Cerebellar cortex (tissue), 1 donor: ENCODE measurements at regions not wholly inside any gene's neighbourhood (a gene's known extent, or its start where the extent isn't known, plus 50 kb on each side); places are given as distances from the start of the nearest gene placed in this dataset.
A peak's percentile ranks its signal among the peaks of the same experiment; 100 is the strongest.

ENCODE experiments used
- DNase-seq: peaks from one replicate; pipeline ENCODE4 v3.0.0-alpha.2; 2015; ENCODE audit warnings: low spot score

DNA sequence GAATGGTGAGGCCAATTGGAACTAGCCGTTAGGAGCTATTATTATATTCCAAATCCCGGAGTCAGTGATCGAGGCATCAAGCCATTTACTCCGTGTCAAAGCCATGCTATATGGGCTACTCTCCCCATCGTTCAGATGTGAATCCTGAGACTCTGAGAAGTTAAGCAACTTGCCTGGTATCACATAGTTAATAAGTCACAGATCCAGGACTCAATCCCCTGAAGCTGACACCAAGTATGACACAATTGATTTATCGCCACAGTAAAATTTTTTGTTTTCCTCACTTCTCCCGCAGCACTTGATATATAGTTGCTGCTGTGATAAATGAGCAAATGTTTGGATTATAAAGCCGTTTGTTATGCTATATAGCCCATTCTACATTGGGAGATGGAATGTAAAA lies 50.8 kb upstream of the TSHZ2 start:
- DNase-seq: no peak

DNA sequence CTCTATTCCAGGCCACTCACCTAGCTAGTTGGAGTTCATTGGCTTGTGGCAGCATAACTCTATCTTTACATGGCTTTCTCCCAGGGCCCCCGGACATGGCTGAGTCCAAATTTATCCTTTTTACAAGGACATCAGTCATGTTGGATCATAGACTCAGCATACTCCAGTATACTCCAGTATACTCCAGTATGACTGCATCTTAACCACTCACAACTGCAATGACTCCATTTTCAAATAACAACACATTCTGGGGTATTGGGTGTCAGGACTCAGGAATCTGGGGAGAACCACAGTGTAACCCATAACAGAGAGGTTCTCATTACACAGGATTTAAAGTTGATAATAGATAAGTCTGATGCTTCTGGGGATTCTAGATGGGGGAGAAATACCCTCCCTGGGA lies 53.8 kb upstream of the TSHZ2 start:
- no peak for DNase-seq

DNA sequence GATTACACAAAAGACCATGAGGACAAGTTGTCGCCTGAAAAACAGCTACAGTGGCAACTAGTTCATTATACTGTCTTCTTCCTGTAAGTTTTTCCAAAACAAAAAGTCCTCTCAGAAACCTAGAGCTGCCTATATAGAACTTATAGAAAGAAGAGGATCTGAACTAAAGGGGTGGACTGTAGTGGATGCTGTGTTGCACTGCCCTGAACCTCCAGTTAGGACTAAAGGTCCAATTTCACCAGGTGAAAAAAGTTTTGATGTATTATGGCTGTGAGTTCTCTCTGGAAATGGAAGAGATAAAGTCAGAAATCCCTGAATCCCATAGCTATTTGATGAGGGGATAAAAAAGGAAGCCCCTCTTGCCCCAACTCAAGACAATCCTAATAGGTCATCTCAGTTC lies 56.6 kb upstream of the TSHZ2 start:
- DNase-seq: no peak

DNA sequence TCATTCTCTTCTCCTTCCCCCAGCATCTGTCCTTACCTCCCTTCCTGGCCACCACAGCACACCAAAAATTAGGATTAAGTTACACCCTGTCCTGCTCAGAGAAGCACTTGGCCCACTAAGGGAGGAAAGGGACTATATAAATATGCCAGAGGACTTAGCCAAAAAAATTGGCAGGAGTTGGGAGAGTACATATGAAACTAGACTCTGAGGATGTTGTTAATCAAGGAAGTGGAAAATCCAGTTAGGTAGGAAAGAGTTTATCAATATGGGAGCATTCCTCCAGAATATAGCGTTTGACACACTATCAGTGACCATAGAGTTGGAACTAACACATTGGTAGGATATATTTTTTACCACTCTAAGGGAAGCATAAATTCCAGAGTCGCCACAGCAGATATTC lies 57.3 kb upstream of the TSHZ2 start:
- DNase-seq: no peak

GRCh38 chr20:52913650-52914387 lies 58.3 kb upstream of the TSHZ2 start:
- no peak for DNase-seq

DNA sequence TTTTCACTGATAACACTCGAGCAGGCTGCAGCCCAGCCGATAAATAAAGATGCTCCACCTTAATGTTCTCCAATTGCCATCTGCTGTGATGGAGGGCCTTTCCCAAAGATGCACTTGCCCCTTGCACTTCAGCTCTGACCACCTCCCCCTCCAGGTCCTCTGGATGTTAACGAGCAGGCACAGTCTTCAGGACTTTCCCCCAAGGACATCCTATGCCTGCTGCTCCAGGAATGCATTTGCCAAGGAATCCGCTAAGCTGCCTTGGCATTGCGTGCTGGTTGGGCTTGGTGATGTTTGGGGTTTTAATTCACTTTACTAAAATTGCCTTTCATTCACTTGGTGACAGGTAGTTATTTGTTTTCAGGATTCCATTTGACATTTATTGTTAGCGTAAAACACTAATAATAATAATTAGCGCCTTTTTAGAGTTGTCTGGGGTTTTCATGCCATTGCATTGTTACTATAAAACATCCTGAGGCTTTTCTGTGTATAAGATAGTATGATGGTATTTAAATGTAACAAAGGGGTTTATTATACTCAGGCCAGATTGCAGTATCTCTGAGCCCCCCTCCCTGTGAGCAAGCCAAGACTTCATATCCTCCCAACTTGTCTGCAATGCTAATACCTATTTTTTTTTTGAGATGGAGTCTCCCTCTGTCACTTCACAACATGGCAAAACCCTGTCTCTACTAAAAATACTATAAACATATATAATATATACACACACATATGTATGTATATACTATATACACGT lies 66.7 kb upstream of the TSHZ2 start:
- DNase-seq: no peak

GRCh38 chr20:52904837-52905236 lies 67.3 kb upstream of the TSHZ2 start:
- no peak for DNase-seq

DNA sequence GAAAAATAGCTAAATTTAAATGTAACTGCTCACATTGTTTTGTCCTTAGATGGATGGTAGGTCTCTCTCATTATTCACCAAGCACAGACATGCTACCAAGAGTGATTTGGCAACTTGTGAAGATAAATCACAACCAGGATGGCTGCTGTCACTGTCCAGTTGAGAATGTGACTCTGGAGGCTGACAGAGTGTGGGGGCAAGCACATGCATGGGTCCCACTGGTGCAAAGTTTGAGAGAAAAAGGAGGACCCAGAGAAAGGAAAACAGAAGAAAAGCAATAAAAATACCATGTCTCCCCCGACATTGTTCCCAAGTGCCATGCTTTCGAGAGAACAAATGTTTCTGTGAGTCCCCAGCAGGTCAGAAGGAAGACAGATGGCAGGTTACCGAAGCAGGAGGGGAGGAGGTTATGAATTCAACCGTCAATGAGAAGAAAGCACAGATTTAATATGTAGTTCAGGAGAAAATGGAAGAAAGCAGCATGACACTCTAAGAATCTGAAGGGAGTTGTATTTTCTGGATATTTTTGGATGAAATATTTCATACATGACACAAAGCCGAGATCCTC lies 73.0 kb upstream of the TSHZ2 start:
- DNase-seq: peak; percentile 68

DNA sequence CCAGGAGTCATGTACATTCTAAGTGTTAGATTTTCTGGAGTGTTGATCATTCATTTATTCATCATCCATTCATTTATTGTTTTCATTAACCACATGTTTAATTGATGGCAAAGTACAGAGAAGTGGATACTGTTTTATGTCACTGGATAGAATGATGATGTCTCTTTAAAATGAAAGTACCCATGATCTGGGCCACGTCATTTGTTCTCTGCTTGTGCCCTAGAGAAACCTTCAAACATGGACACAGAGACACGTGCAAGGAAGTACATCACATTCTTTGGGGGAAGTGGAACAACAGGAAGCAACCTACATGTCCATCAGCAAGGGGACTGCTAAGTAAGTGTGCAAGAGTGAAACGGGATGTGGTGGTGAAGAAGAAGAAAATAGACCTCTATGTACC lies 75.8 kb upstream of the TSHZ2 start:
- no peak for DNase-seq

- no peak for DNase-seq
Measured at GRCh38 chr20:52895701-52896100, 76.5 kb upstream of the TSHZ2 start.

- no peak for DNase-seq
Measured at GRCh38 chr20:52895235-52895634, 76.9 kb upstream of the TSHZ2 start.

GRCh38 chr20:52893498-52893897 lies 78.7 kb upstream of the TSHZ2 start:
- DNase-seq: no peak

GRCh38 chr20:52892023-52892422 lies 80.1 kb upstream of the TSHZ2 start:
- DNase-seq: no peak

DNA sequence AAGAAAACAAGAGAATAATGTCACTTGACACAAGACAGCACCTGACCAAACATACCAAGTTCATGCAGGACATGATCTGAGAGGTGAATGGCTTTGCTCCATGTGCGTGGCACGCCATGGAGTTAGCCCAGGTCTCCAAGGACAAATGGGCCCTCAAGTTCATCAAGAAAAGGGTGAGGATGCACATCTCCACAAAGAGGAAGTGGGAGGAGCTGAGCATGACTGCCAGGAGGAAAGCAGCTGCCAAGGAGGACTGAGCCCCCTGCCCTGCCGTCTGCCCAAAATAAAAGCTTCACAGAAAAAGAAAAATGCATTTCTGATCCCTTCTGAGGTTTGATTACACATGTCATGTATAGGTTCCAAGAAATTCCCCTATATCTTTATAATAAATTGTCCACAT lies 82.0 kb upstream of the TSHZ2 start:
- DNase-seq: no peak

DNA sequence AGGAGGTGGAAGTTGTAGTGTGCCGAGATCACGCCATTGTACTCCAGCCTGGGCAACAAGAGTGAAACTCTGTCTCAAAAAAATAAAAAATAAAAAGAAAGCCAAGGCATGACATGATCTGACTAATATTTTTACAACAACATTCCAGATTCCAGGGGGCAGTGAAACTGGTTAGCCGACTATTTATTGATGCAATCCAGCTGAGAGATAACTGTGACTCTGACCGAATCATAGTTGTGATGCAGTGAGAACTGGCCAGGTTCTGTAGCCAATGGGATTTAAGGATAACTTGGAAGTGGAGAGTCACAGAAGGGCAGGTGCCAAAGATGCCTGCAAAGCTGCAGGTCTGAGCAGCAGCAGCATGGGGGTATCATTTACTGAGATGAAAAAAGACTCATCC lies 82.9 kb upstream of the TSHZ2 start:
- DNase-seq: no peak

GRCh38 chr20:52888096-52888495 lies 84.1 kb upstream of the TSHZ2 start:
- DNase-seq: no peak

DNA sequence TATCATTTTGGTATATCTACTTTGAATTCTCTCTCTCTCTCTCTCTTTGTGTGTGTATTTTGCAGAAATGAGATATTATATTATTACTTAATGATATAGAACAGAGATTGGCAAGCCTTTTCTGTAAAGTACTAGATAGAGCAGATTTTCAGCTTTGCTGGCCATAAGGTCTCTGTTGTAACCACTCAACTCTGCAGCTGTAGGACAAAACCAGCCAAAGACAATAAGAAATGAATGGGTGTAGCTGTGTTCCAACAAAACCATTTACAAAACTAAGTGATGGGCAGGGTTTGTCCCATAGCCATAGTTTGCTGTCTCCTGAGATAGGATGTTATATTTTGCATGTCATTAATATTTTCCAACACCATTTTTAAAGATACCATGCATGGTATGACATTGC lies 91.2 kb upstream of the TSHZ2 start:
- DNase-seq: no peak

GRCh38 chr20:52880259-52880658 lies 91.9 kb upstream of the TSHZ2 start:
- DNase-seq: no peak

GRCh38 chr20:52874241-52874640 lies 97.9 kb upstream of the TSHZ2 start:
- DNase-seq: no peak

GRCh38 chr20:52869698-52870501 lies 102.3 kb upstream of the TSHZ2 start:
- no peak for DNase-seq

- no peak for DNase-seq
Measured at GRCh38 chr20:52869276-52869675, 102.9 kb upstream of the TSHZ2 start.

- DNase-seq: no peak
Measured at GRCh38 chr20:52867305-52867704, 104.9 kb upstream of the TSHZ2 start.
